Motor neuron (in vitro differentiated cells): ENCODE measurements at regions not wholly inside any gene's neighbourhood (a gene's known extent, or its start where the extent isn't known, plus 50 kb on each side); places are given as distances from the start of the nearest gene placed in this dataset.

ENCODE experiments used
- ATAC-seq, 8 experiments: fragments of 200-7000 bp; cut with Tn5 transposase; replicated peaks in 6 of 8; 2 replicates each; pipeline ENCODE4 v1.8.0; 2021; ENCODE audit warnings: mild to moderate bottlenecking in 8 of 8, moderate library complexity in 8 of 8
- H3K27ac ChIP-seq, 2 donors: fragments of 250-450 bp; sonication (Bioruptor Pico); 2 replicates each; pipeline ENCODE4 v1.9.0; 2021; ENCODE audit warnings: antibody characterized with exemption in 2 of 2, mild to moderate bottlenecking in 2 of 2, moderate library complexity in 1 of 2
- H3K4me1 ChIP-seq, 2 donors: fragments of 250-450 bp; sonication (Bioruptor Pico); replicated peaks in 1 of 2; 2 replicates each; pipeline ENCODE4 v1.6.1; 2021; ENCODE audit warnings: antibody characterized with exemption in 2 of 2, mild to moderate bottlenecking in 2 of 2, moderate library complexity in 1 of 2
- H3K4me3 ChIP-seq, 5 donors: fragments of 250-450 bp; sonication (Bioruptor Pico); 2 replicates each; pipeline ENCODE4 v1.9.0; 2021; ENCODE audit warnings: antibody characterized with exemption in 5 of 5, mild to moderate bottlenecking in 5 of 5, moderate library complexity in 4 of 5
- whole genome bisulfite sequencing, 10 experiments: fragments of 450-650 bp; shearing (Covaris generic); methylation state at CpG; one replicate each; pipeline ENCODE4 v1.0.0; 2022; 5-methylcytosine and 5-hydroxymethylcytosine counted together
- in situ Hi-C, 9 experiments: fragments of 400-800 bp; cut with MboI; loops; one replicate each; pipeline ENCODE4 v1.15.0; 2021; ENCODE audit warnings: low sequenced_read_pairs in 9 of 9, low pct_unique_long_range_greater_than_20kb in 2 of 9; ENCODE audit not compliant: unreplicated experiment in 9 of 9

GRCh38 chr2:181131584-181131983, 151.2 kb downstream of the UBE2E3 start:
- 46 to 100% (median 82%) methylated on average over 1 to 2 of the region's 2 CpGs for WGBS, 10 experiments
- in situ Hi-C loops = no loop called here
- no peak for ATAC-seq
- H3K4me3 ChIP-seq = no peak overlapping the region
- H3K4me1 ChIP-seq = no peaks in the 10 kb centered on the region
- no peak overlapping the region for H3K27ac ChIP-seq

GRCh38 chr2:181138816-181139215, 158.4 kb downstream of the UBE2E3 start:
- in situ Hi-C loops = no loop called here
- Histone ChIP-seq H3K4me3 (no peak overlapping the region), H3K4me1 (no peaks in the 10 kb centered on the region), H3K27ac (no peak overlapping the region)
- WGBS, 10 experiments = 10 to 88% (median 79%) methylated on average over 1 to 3 of the region's 3 CpGs; no CpG with 5 or more reads in 1 of the 10 experiments
- ATAC-seq = peak in 3 of 8 experiments; percentile 74 to 81 (median 74)

GRCh38 chr2:181139831-181140230, 159.4 kb downstream of the UBE2E3 start:
- WGBS, 10 experiments = 0 to 100% (median 75%) methylated on average over 1 to 2 of the region's 2 CpGs
- Histone ChIP-seq H3K4me3 (no peak overlapping the region), H3K27ac (no peak overlapping the region), H3K4me1 (no peaks in the 10 kb centered on the region)
- in situ Hi-C loops = no loop called here
- ATAC-seq = peak in 1 of 8 experiments; percentile 24

GRCh38 chr2:181140414-181140813, 160.0 kb downstream of the UBE2E3 start:
- 0 to 83% (median 82%) methylated on average over 1 of the region's 1 CpG; no CpG with 5 or more reads in 2 of the 10 experiments for WGBS, 10 experiments
- Histone ChIP-seq H3K4me1 (no peaks in the 10 kb centered on the region), H3K27ac (no peak overlapping the region), H3K4me3 (no peak overlapping the region)
- peak in 3 of 8 experiments; percentile 84 to 88 (median 87) for ATAC-seq
- in situ Hi-C loops = no loop called here

- no peak for ATAC-seq
- in situ Hi-C loops = no loop called here
- 0 to 55% (median 13%) methylated on average over 1 of the region's 1 CpG; no CpG with 5 or more reads in 4 of the 10 experiments for WGBS, 10 experiments
Measured at GRCh38 chr2:181140928-181141327, 160.5 kb downstream of the UBE2E3 start.

GRCh38 chr2:181141676-181142075, 161.3 kb downstream of the UBE2E3 start:
- no peak overlapping the region for H3K27ac ChIP-seq
- ATAC-seq = no peak
- in situ Hi-C loops = no loop called here
- WGBS, 10 experiments = 85 to 95% (median 92%) methylated on average over 2 of the region's 2 CpGs; no CpG with 5 or more reads in 3 of the 10 experiments
- H3K4me3 ChIP-seq = no peak overlapping the region
- H3K4me1 ChIP-seq = no peaks in the 10 kb centered on the region

More at GRCh38 chr2:181140928-181141327, 160.5 kb downstream of the UBE2E3 start:
- H3K4me1 ChIP-seq = no peaks in the 10 kb centered on the region
- H3K4me3 ChIP-seq = no peak overlapping the region
- no peak overlapping the region for H3K27ac ChIP-seq

GRCh38 chr2:181142514-181142913, 162.1 kb downstream of the UBE2E3 start:
- Histone ChIP-seq H3K27ac (no peak overlapping the region), H3K4me1 (no peaks in the 10 kb centered on the region), H3K4me3 (no peak overlapping the region)
- no peak for ATAC-seq
- 62 to 95% (median 74%) methylated on average over 2 to 4 of the region's 4 CpGs for WGBS, 10 experiments
- in situ Hi-C loops = no loop called here

- ATAC-seq = no peak
- WGBS, 10 experiments = 60 to 100% (median 100%) methylated on average over 1 to 2 of the region's 2 CpGs; no CpG with 5 or more reads in 1 of the 10 experiments
- Histone ChIP-seq H3K27ac (no peak overlapping the region), H3K4me1 (no peaks in the 10 kb centered on the region), H3K4me3 (no peak overlapping the region)
- in situ Hi-C loops = no loop called here
Measured at GRCh38 chr2:181143790-181144300, 163.4 kb downstream of the UBE2E3 start.

- in situ Hi-C loops = no loop called here
- no peaks in the 10 kb centered on the region for H3K4me1 ChIP-seq
- H3K4me3 ChIP-seq = no peak overlapping the region
- no peak for ATAC-seq
- H3K27ac ChIP-seq = no peak overlapping the region
- 95 to 100% (median 98%) methylated on average over 2 to 20 of the region's 22 CpGs; no CpG with 5 or more reads in 7 of the 10 experiments for WGBS, 10 experiments
Measured at GRCh38 chr2:181145645-181146044, 165.2 kb downstream of the UBE2E3 start.

GRCh38 chr2:181146171-181146570, 165.8 kb downstream of the UBE2E3 start:
- no peak overlapping the region for H3K27ac ChIP-seq
- no peak overlapping the region for H3K4me3 ChIP-seq
- in situ Hi-C loops = no loop called here
- 82 to 100% (median 96%) methylated on average over 1 to 2 of the region's 2 CpGs; no CpG with 5 or more reads in 4 of the 10 experiments for WGBS, 10 experiments
- no peak for ATAC-seq
- no peaks in the 10 kb centered on the region for H3K4me1 ChIP-seq

GRCh38 chr2:181149056-181149455, 168.7 kb downstream of the UBE2E3 start:
- 50 to 100% (median 71%) methylated on average over 1 to 2 of the region's 2 CpGs for WGBS, 10 experiments
- in situ Hi-C loops = no loop called here
- H3K4me1 ChIP-seq = no peaks in the 10 kb centered on the region
- H3K27ac ChIP-seq = no peak overlapping the region
- H3K4me3 ChIP-seq = no peak overlapping the region
- ATAC-seq = no peak

- peak in 1 of 8 experiments; percentile 13 for ATAC-seq
- no peaks in the 10 kb centered on the region for H3K4me1 ChIP-seq
- no peak overlapping the region for H3K27ac ChIP-seq
- in situ Hi-C loops = no loop called here
- H3K4me3 ChIP-seq = no peak overlapping the region
Measured at GRCh38 chr2:181152226-181152625, 171.8 kb downstream of the UBE2E3 start.

- Histone ChIP-seq H3K4me1 (no peaks in the 10 kb centered on the region), H3K27ac (no peak overlapping the region), H3K4me3 (no peak overlapping the region)
- in situ Hi-C loops = no loop called here
- no peak for ATAC-seq
- WGBS, 10 experiments = 40 to 100% (median 86%) methylated on average over 1 to 2 of the region's 2 CpGs
Measured at GRCh38 chr2:181152701-181153100, 172.3 kb downstream of the UBE2E3 start.

GRCh38 chr2:181153886-181154285, 173.5 kb downstream of the UBE2E3 start:
- H3K4me3 ChIP-seq = no peak overlapping the region
- WGBS, 10 experiments = 60 to 82% (median 67%) methylated on average over 1 of the region's 1 CpG; no CpG with 5 or more reads in 5 of the 10 experiments
- no peaks in the 10 kb centered on the region for H3K4me1 ChIP-seq
- in situ Hi-C loops = no loop called here
- ATAC-seq = peak in 1 of 8 experiments; percentile 55
- H3K27ac ChIP-seq = no peak overlapping the region
